Ovary (tissue), 3 donors: ENCODE measurements at regions not wholly inside any gene's neighbourhood (a gene's known extent, or its start where the extent isn't known, plus 50 kb on each side); places are given as distances from the start of the nearest gene placed in this dataset.

Experiments used
- EP300 ChIP-seq: sonication (generic); formaldehyde crosslinking; IDR thresholded peaks from one replicate; pipeline ENCODE4 v1.6.1; 2017; ENCODE audit warnings: antibody characterized with exemption
- POLR2A ChIP-seq: fragments of 450-650 bp; IDR thresholded peaks from one replicate; pipeline ENCODE4 v1.6.1; 2017; ENCODE audit warnings: antibody characterized with exemption, mild to moderate bottlenecking, moderate library complexity
- TF ChIP-seq, protein P1 (sequence below), 3 donors: fragments of 450-650 bp in 2 of 3; fragments of 200-600 bp in 1 of 3; IDR thresholded peaks; one replicate each; pipeline versions ENCODE4 v1.5.1 to v1.8.0; 2016 to 2022; ENCODE audit warnings: antibody characterized with exemption in 3 of 3, mild to moderate bottlenecking in 1 of 3
- donor health status: DM: no; HTN: no; CAD: no.

DNA sequence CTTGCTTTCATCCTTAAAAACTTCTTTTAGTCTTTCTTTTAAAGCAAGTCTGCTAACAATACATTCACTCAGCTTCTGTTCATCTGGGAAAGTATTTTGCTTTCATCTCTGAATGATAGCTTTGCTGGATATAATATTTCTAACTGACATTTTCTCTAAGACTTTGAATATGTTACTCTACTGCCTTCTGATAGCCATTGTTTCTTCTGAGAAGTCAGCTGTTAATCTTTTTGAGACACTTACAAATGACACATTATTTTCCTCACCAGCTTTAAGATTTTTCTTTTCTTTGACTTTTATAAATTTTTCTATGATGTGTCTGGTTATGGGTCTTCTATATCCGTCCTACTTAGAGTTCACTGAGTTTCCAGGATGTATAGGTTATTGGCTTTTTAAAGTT is 643.1 kb downstream of the KCNA4 start:
- no peak for TF ChIP-seq POLR2A
- TF ChIP-seq, protein P1, sequence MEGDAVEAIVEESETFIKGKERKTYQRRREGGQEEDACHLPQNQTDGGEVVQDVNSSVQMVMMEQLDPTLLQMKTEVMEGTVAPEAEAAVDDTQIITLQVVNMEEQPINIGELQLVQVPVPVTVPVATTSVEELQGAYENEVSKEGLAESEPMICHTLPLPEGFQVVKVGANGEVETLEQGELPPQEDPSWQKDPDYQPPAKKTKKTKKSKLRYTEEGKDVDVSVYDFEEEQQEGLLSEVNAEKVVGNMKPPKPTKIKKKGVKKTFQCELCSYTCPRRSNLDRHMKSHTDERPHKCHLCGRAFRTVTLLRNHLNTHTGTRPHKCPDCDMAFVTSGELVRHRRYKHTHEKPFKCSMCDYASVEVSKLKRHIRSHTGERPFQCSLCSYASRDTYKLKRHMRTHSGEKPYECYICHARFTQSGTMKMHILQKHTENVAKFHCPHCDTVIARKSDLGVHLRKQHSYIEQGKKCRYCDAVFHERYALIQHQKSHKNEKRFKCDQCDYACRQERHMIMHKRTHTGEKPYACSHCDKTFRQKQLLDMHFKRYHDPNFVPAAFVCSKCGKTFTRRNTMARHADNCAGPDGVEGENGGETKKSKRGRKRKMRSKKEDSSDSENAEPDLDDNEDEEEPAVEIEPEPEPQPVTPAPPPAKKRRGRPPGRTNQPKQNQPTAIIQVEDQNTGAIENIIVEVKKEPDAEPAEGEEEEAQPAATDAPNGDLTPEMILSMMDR (IDR thresholded peaks at IDR 0.05), result no peak
- TF ChIP-seq EP300, result no peak
